ENCODE measurements at regions not wholly inside any gene's neighbourhood (a gene's known extent, or its start where the extent isn't known, plus 50 kb on each side); places are given as distances from the start of the nearest gene placed in this dataset.

GRCh38 chr3:30982416-30983075, 88.1 kb upstream of the GADL1 start:
- in situ Hi-C loops (cut with MboI; ENCODE audit: low sequenced_read_pairs), result no loop called here
- H3K36me3 ChIP-seq (replicated peaks), result no peaks in the 10 kb centered on the region
- no peak for DNase-seq (ENCODE audit: low spot score in 2 of 2)
- no peaks in the 10 kb centered on the region for H3K9me3 ChIP-seq
- no peaks in the 10 kb centered on the region for H3K27me3 ChIP-seq (ENCODE audit: low read depth)
- H3K4me1 ChIP-seq, result peaks cover 5% of the 10 kb centered on the region; the same call in 1 of the 2 replicates
- no peak overlapping the region for H3K4me3 ChIP-seq

- Histone ChIP-seq H3K4me1 (peaks cover 20% of the 10 kb centered on the region), H3K27me3 (ENCODE audit: low read depth) (no peaks in the 10 kb centered on the region), H3K9me3 (no peaks in the 10 kb centered on the region), H3K4me3 (no peak overlapping the region), H3K36me3 (replicated peaks) (no peaks in the 10 kb centered on the region)
- in situ Hi-C loops (cut with MboI; ENCODE audit: low sequenced_read_pairs), result no loop called here
- DNase-seq (ENCODE audit: low spot score in 2 of 2), result no peak
Observed at GRCh38 chr3:30984855-30985749, 90.6 kb upstream of the GADL1 start.

GRCh38 chr3:30986551-30986950, 92.1 kb upstream of the GADL1 start:
- Histone ChIP-seq H3K36me3 (replicated peaks) (no peaks in the 10 kb centered on the region), H3K27me3 (ENCODE audit: low read depth) (no peaks in the 10 kb centered on the region), H3K9me3 (no peaks in the 10 kb centered on the region), H3K4me3 (no peak overlapping the region), H3K4me1 (peaks cover 21% of the 10 kb centered on the region)
- in situ Hi-C loops (cut with MboI; ENCODE audit: low sequenced_read_pairs), result no loop called here
- no peak for DNase-seq (ENCODE audit: low spot score in 2 of 2)

- peaks cover 21% of the 10 kb centered on the region for H3K4me1 ChIP-seq
- no peak for DNase-seq (ENCODE audit: low spot score in 2 of 2)
- no peaks in the 10 kb centered on the region for H3K36me3 ChIP-seq (replicated peaks)
- H3K4me3 ChIP-seq, result no peak overlapping the region
- no peaks in the 10 kb centered on the region for H3K27me3 ChIP-seq (ENCODE audit: low read depth)
- in situ Hi-C loops (cut with MboI; ENCODE audit: low sequenced_read_pairs), result no loop called here
- H3K9me3 ChIP-seq, result no peaks in the 10 kb centered on the region
Observed at GRCh38 chr3:30988769-30989168, 94.3 kb upstream of the GADL1 start.

GRCh38 chr3:30989276-30990030, 95.0 kb upstream of the GADL1 start:
- no peaks in the 10 kb centered on the region for H3K9me3 ChIP-seq
- no peak overlapping the region for H3K4me3 ChIP-seq
- H3K27me3 ChIP-seq (ENCODE audit: low read depth), result no peaks in the 10 kb centered on the region
- DNase-seq (ENCODE audit: low spot score in 2 of 2), result peak; percentile 22 to 81
- in situ Hi-C loops (cut with MboI; ENCODE audit: low sequenced_read_pairs), result no loop called here
- no peaks in the 10 kb centered on the region for H3K36me3 ChIP-seq (replicated peaks)
- peaks cover 21% of the 10 kb centered on the region for H3K4me1 ChIP-seq

GRCh38 chr3:30996467-30996866, 102.0 kb upstream of the GADL1 start:
- no peaks in the 10 kb centered on the region for H3K27me3 ChIP-seq (ENCODE audit: low read depth)
- DNase-seq (ENCODE audit: low spot score in 2 of 2), result no peak
- no peak overlapping the region for H3K4me3 ChIP-seq
- H3K4me1 ChIP-seq, result no peaks in the 10 kb centered on the region
- no peaks in the 10 kb centered on the region for H3K9me3 ChIP-seq
- no peaks in the 10 kb centered on the region for H3K36me3 ChIP-seq (replicated peaks)
- in situ Hi-C loops (cut with MboI; ENCODE audit: low sequenced_read_pairs), result no loop called here

GRCh38 chr3:31002730-31003129, 108.3 kb upstream of the GADL1 start:
- H3K27me3 ChIP-seq (ENCODE audit: low read depth), result no peaks in the 10 kb centered on the region

GRCh38 chr3:31004025-31004678, 109.7 kb upstream of the GADL1 start:
- no peaks in the 10 kb centered on the region for H3K27me3 ChIP-seq (ENCODE audit: low read depth)
- H3K36me3 ChIP-seq (replicated peaks), result no peaks in the 10 kb centered on the region
- H3K4me3 ChIP-seq, result no peak overlapping the region
- H3K4me1 ChIP-seq, result 0 out of 2 replicates have a peak, but pooled peaks cover 1% of the 10 kb centered on the region
- H3K9me3 ChIP-seq, result no peaks in the 10 kb centered on the region
- no peak for DNase-seq (ENCODE audit: low spot score in 2 of 2)
- in situ Hi-C loops (cut with MboI; ENCODE audit: low sequenced_read_pairs), result no loop called here

More at GRCh38 chr3:31002730-31003129, 108.3 kb upstream of the GADL1 start:
- H3K4me1 ChIP-seq, result no peaks in the 10 kb centered on the region
- in situ Hi-C loops (cut with MboI; ENCODE audit: low sequenced_read_pairs), result no loop called here
- H3K36me3 ChIP-seq (replicated peaks), result no peaks in the 10 kb centered on the region
- H3K4me3 ChIP-seq, result no peak overlapping the region
- H3K9me3 ChIP-seq, result no peaks in the 10 kb centered on the region
- no peak for DNase-seq (ENCODE audit: low spot score in 2 of 2)

GRCh38 chr3:31008994-31009393, 114.5 kb upstream of the GADL1 start:
- no peaks in the 10 kb centered on the region for H3K27me3 ChIP-seq (ENCODE audit: low read depth)
- H3K4me1 ChIP-seq, result peaks cover 11% of the 10 kb centered on the region
- no peaks in the 10 kb centered on the region for H3K9me3 ChIP-seq
- DNase-seq (ENCODE audit: low spot score in 2 of 2), result no peak
- H3K36me3 ChIP-seq (replicated peaks), result no peaks in the 10 kb centered on the region
- no peak overlapping the region for H3K4me3 ChIP-seq
- in situ Hi-C loops (cut with MboI; ENCODE audit: low sequenced_read_pairs), result no loop called here

GRCh38 chr3:31009881-31010280, 115.4 kb upstream of the GADL1 start:
- no peaks in the 10 kb centered on the region for H3K9me3 ChIP-seq
- no peak overlapping the region for H3K4me3 ChIP-seq
- in situ Hi-C loops (cut with MboI; ENCODE audit: low sequenced_read_pairs), result no loop called here
- peaks cover 11% of the 10 kb centered on the region for H3K4me1 ChIP-seq
- no peaks in the 10 kb centered on the region for H3K36me3 ChIP-seq (replicated peaks)
- no peaks in the 10 kb centered on the region for H3K27me3 ChIP-seq (ENCODE audit: low read depth)
- DNase-seq (ENCODE audit: low spot score in 2 of 2), result peak; percentile 46 to 54

GRCh38 chr3:31010491-31010890, 116.0 kb upstream of the GADL1 start:
- in situ Hi-C loops (cut with MboI; ENCODE audit: low sequenced_read_pairs), result no loop called here
- no peak for DNase-seq (ENCODE audit: low spot score in 2 of 2)
- Histone ChIP-seq H3K27me3 (ENCODE audit: low read depth) (no peaks in the 10 kb centered on the region), H3K4me3 (no peak overlapping the region), H3K36me3 (replicated peaks) (no peaks in the 10 kb centered on the region), H3K4me1 (peaks cover 11% of the 10 kb centered on the region), H3K9me3 (no peaks in the 10 kb centered on the region)

- H3K36me3 ChIP-seq (replicated peaks), result no peaks in the 10 kb centered on the region
- H3K9me3 ChIP-seq, result no peaks in the 10 kb centered on the region
- DNase-seq (ENCODE audit: low spot score in 2 of 2), result no peak
- no peaks in the 10 kb centered on the region for H3K27me3 ChIP-seq (ENCODE audit: low read depth)
- in situ Hi-C loops (cut with MboI; ENCODE audit: low sequenced_read_pairs), result no loop called here
- no peak overlapping the region for H3K4me3 ChIP-seq
- peaks cover 19% of the 10 kb centered on the region for H3K4me1 ChIP-seq
Observed at GRCh38 chr3:31011380-31011779, 116.9 kb upstream of the GADL1 start.

GRCh38 chr3:31013090-31013489, 118.6 kb upstream of the GADL1 start:
- DNase-seq (ENCODE audit: low spot score in 2 of 2), result no peak
- Histone ChIP-seq H3K36me3 (replicated peaks) (no peaks in the 10 kb centered on the region), H3K4me1 (peaks cover 19% of the 10 kb centered on the region), H3K9me3 (no peaks in the 10 kb centered on the region), H3K27me3 (ENCODE audit: low read depth) (no peaks in the 10 kb centered on the region), H3K4me3 (no peak overlapping the region)
- in situ Hi-C loops (cut with MboI; ENCODE audit: low sequenced_read_pairs), result no loop called here
